ENCODE measurements at regions not wholly inside any gene's neighbourhood (a gene's known extent, or its start where the extent isn't known, plus 50 kb on each side); places are given as distances from the start of the nearest gene placed in this dataset.
"Not testable (repeated sequence)": the region's sequence is repeated elsewhere in the genome, so short reads cannot be mapped to it uniquely, and the experiment has no call there.

DNA sequence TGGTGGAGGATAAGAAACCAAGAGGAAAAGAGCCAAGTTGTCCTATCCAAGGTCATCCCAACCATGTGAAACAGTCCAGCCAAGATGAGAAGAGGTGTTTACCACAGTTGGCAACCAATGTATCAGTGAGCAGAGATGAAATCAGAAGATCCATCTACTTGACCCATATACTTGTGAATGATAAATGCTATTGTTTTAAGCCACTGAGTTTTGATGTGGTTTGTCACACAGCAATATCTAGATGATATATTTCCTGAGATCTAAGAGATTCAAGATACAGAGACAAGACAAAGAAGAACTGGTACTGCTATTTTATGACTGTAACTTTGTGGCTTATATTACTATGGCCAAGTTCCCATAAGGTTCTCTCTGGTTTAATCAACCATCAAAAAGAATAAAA is 721.2 kb downstream of the MAFB start:
- Histone ChIP-seq H3K4me1 (ENCODE audit: control extremely low read depth in 1 of 4, control insufficient read depth in 4 of 4, insufficient read depth in 4 of 4, low read length in 3 of 4) (no peaks in the 10 kb centered on the region), H3K27me3 (replicated peaks in 2 of 5; ENCODE audit: control insufficient read depth in 4 of 5, insufficient read depth in 5 of 5, low read length in 4 of 5) (no peaks in the 10 kb centered on the region), H3K9me3 (ENCODE audit: control extremely low read depth in 1 of 5, control insufficient read depth in 4 of 5, insufficient read depth in 2 of 5, low read depth in 1 of 5, low read length in 4 of 5) (peaks cover 0 to 3% (median 0%) of the 10 kb centered on the region in 5 experiments), H3K36me3 (ENCODE audit: control insufficient read depth in 4 of 4, insufficient read depth in 4 of 4, low read length in 3 of 4) (no peaks in the 10 kb centered on the region), H3K4me3 (ENCODE audit: control insufficient read depth in 1 of 7, extremely low read depth in 1 of 7, insufficient read depth in 4 of 7, low read depth in 2 of 7, low read length in 6 of 7) (no peak overlapping the region), H3K27ac (ENCODE audit: insufficient read depth in 1 of 2, low read depth in 1 of 2, low read length in 2 of 2, poor library complexity in 1 of 2, severe bottlenecking in 2 of 2) (no peak overlapping the region)
- ChIA-PET POLR2A (no interaction called here), CTCF (no interaction called here)
- DNase-seq: no peak

DNA sequence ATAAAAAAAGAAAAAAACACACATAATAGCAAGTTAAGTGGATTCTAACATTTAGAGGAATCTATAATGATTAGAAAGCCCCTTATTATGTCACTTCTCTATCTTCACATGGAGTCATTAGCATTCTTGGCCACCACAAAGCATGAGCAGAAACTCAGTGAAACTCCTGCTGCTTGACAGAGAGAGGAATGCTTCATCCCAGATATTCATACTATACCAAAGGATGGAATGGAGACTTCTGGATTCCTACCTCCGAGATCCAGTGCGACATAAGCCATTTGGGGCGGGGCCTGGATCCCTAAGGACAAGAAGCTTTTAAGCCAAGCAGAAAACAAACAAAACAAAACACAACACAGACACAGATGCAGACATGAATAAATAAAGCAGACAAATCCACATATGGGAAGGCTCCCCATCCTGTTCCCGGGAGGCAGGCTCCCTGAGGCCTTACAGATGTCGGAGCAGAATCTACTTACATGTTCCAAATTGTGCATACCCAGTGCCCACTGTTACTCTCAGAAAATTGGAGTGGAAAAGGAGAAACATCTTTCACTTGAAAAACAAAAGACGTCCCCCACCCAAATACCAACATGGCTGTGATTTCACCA is 727.3 kb downstream of the MAFB start:
- DNase-seq: no peak
- H3K27me3 ChIP-seq (replicated peaks in 2 of 5; ENCODE audit: control insufficient read depth in 4 of 5, insufficient read depth in 5 of 5, low read length in 4 of 5): no peaks in the 10 kb centered on the region
- H3K27ac ChIP-seq (ENCODE audit: insufficient read depth in 1 of 2, low read depth in 1 of 2, low read length in 2 of 2, poor library complexity in 1 of 2, severe bottlenecking in 2 of 2): no peak overlapping the region
- 89% methylated on average over 3 of the region's 6 CpGs for WGBS (ENCODE audit: insufficient coverage)
- H3K36me3 ChIP-seq (ENCODE audit: control insufficient read depth in 4 of 4, insufficient read depth in 4 of 4, low read length in 3 of 4): no peaks in the 10 kb centered on the region
- POLR2A ChIA-PET: no interaction called here
- H3K9me3 ChIP-seq (ENCODE audit: control extremely low read depth in 1 of 5, control insufficient read depth in 4 of 5, insufficient read depth in 2 of 5, low read depth in 1 of 5, low read length in 4 of 5): peaks cover 0 to 3% (median 0%) of the 10 kb centered on the region in 5 experiments
- CTCF ChIA-PET: no interaction called here
- no peak overlapping the region for H3K4me3 ChIP-seq (ENCODE audit: control insufficient read depth in 1 of 7, extremely low read depth in 1 of 7, insufficient read depth in 4 of 7, low read depth in 2 of 7, low read length in 6 of 7)
- H3K4me1 ChIP-seq (ENCODE audit: control extremely low read depth in 1 of 4, control insufficient read depth in 4 of 4, insufficient read depth in 4 of 4, low read length in 3 of 4): no peaks in the 10 kb centered on the region

DNA sequence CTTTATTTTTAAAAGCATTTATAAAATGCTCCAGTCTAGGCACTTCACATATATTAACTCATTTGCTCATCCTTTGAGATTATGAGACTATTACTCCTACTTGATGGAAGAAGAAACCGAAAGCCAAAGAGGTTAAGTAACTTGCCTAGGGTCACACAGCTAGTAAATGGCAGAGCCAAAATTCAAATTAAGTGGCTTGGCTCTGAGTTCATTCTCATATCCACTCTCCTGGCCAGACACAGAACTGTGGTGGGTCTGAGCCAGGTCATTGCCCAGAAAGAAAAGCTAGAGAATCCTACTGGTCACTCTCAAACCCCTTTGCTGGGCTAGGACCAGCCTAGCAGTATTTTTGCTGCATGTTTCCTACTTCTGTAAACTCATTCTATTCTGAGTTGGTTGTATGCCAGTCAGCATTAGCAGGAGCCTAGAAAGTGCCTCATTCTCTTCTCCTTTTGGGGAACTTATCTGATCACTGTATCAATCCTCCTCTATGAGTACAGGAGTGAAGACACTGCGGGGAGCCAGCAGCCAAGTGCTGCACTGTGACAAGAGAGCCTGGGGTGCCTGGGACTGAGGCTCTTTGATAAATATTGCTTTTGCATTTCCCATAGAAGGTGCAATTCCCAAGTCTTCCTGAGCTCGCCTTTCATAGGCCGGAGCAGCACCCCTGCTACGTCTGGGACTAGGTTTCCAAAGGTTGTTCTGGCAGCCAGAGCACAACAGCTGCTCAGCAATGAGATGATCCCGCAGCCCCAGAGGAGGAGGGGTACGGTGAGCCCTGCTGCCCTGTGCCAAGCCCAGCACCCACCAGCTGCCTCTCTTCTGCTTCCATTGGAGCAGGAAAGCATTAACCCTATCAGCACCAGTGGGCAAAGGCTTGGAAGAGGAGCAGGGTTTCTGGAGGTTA is 728.3 kb downstream of the MAFB start:
- no peak for DNase-seq
- CTCF ChIA-PET: no interaction called here
- no peaks in the 10 kb centered on the region for H3K4me1 ChIP-seq (ENCODE audit: control extremely low read depth in 1 of 4, control insufficient read depth in 4 of 4, insufficient read depth in 4 of 4, low read length in 3 of 4)
- H3K4me3 ChIP-seq (ENCODE audit: control insufficient read depth in 1 of 7, extremely low read depth in 1 of 7, insufficient read depth in 4 of 7, low read depth in 2 of 7, low read length in 6 of 7): no peak overlapping the region
- POLR2A ChIA-PET: no interaction called here
- H3K9me3 ChIP-seq (ENCODE audit: control extremely low read depth in 1 of 5, control insufficient read depth in 4 of 5, insufficient read depth in 2 of 5, low read depth in 1 of 5, low read length in 4 of 5): peaks cover 0 to 3% (median 0%) of the 10 kb centered on the region in 5 experiments
- no peaks in the 10 kb centered on the region for H3K27me3 ChIP-seq (replicated peaks in 2 of 5; ENCODE audit: control insufficient read depth in 4 of 5, insufficient read depth in 5 of 5, low read length in 4 of 5)
- no peak overlapping the region for H3K27ac ChIP-seq (ENCODE audit: insufficient read depth in 1 of 2, low read depth in 1 of 2, low read length in 2 of 2, poor library complexity in 1 of 2, severe bottlenecking in 2 of 2)
- no peaks in the 10 kb centered on the region for H3K36me3 ChIP-seq (ENCODE audit: control insufficient read depth in 4 of 4, insufficient read depth in 4 of 4, low read length in 3 of 4)
- WGBS (ENCODE audit: insufficient coverage): 66% methylated on average over 6 of the region's 7 CpGs

DNA sequence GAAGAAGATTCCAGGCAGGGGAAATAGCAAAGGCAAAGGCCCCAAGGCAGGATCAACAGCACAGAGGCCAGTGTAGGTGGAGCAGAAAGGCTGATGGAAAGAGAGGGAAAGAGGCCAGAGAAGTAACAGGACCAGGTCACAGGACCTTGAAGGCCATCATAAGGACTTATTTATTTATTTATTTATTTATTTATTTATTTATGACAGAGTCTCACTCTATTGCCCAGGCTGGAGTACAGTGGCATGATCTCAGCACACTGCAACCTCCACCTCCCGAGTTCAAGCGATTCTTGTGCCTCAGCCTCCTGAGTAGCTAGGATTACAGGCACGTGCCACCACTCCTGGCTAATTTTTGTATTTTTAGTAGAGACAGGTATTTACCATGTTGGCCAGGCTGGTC is 731.1 kb downstream of the MAFB start:
- H3K9me3 ChIP-seq (ENCODE audit: control extremely low read depth in 1 of 5, control insufficient read depth in 4 of 5, insufficient read depth in 2 of 5, low read depth in 1 of 5, low read length in 4 of 5); POLR2A ChIA-PET; H3K27me3 ChIP-seq (replicated peaks in 2 of 5; ENCODE audit: control insufficient read depth in 4 of 5, insufficient read depth in 5 of 5, low read length in 4 of 5); H3K4me1 ChIP-seq (ENCODE audit: control extremely low read depth in 1 of 4, control insufficient read depth in 4 of 4, insufficient read depth in 4 of 4, low read length in 3 of 4); H3K27ac ChIP-seq (ENCODE audit: insufficient read depth in 1 of 2, low read depth in 1 of 2, low read length in 2 of 2, poor library complexity in 1 of 2, severe bottlenecking in 2 of 2); H3K36me3 ChIP-seq (ENCODE audit: control insufficient read depth in 4 of 4, insufficient read depth in 4 of 4, low read length in 3 of 4); CTCF ChIA-PET; DNase-seq; H3K4me3 ChIP-seq (ENCODE audit: control insufficient read depth in 1 of 7, extremely low read depth in 1 of 7, insufficient read depth in 4 of 7, low read depth in 2 of 7, low read length in 6 of 7): not testable (repeated sequence)
- 100% methylated on average over 2 of the region's 3 CpGs for WGBS (ENCODE audit: insufficient coverage)

DNA sequence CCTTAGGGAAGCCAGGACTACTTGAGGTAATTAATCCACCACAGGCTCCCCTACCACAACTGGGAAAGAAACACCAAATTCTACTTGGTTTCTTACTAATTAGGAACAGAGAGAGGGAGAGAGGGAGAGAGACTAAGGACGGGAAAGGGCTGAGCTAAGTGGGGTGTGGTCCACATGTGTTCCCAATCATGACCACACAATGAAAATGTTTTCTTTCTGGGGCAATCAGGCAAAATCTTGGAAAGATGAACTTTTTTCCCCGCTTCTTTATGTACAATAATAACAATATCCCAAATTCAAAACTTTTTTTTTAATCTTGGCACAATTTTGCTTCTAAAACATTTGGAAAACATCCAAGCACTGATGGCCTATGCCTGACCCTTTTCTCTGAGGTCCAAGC is 734.4 kb downstream of the MAFB start:
- POLR2A ChIA-PET: no interaction called here
- Histone ChIP-seq H3K27ac (ENCODE audit: insufficient read depth in 1 of 2, low read depth in 1 of 2, low read length in 2 of 2, poor library complexity in 1 of 2, severe bottlenecking in 2 of 2) (no peak overlapping the region), H3K4me1 (ENCODE audit: control extremely low read depth in 1 of 4, control insufficient read depth in 4 of 4, insufficient read depth in 4 of 4, low read length in 3 of 4) (no peaks in the 10 kb centered on the region), H3K36me3 (ENCODE audit: control insufficient read depth in 4 of 4, insufficient read depth in 4 of 4, low read length in 3 of 4) (no peaks in the 10 kb centered on the region), H3K4me3 (ENCODE audit: control insufficient read depth in 1 of 7, extremely low read depth in 1 of 7, insufficient read depth in 4 of 7, low read depth in 2 of 7, low read length in 6 of 7) (no peak overlapping the region), H3K27me3 (replicated peaks in 2 of 5; ENCODE audit: control insufficient read depth in 4 of 5, insufficient read depth in 5 of 5, low read length in 4 of 5) (no peaks in the 10 kb centered on the region), H3K9me3 (ENCODE audit: control extremely low read depth in 1 of 5, control insufficient read depth in 4 of 5, insufficient read depth in 2 of 5, low read depth in 1 of 5, low read length in 4 of 5) (no peaks in the 10 kb centered on the region)
- DNase-seq: no peak
- WGBS (ENCODE audit: insufficient coverage): 100% methylated on average over 1 of the region's 2 CpGs
- CTCF ChIA-PET: no interaction called here

DNA sequence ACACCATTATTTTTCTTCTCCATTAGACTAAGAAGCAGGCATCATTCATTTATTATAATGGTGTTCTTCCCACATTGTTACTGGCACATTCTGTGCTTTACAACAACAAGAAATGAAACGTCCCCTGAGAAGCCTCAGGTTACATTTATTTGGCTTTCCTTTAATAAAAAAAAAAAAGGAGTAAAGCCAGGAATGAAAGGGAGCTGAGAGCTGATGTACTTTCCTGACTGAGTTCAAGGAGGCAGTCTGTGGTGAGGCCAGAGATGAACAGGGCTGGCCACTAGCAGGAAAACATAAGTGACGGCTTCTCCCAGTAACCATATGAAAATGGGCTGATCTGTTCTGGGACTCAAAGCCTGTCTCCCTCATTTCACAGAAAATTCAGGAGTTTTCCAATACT is 742.1 kb downstream of the MAFB start:
- no peaks in the 10 kb centered on the region for H3K27me3 ChIP-seq (replicated peaks in 2 of 5; ENCODE audit: control insufficient read depth in 4 of 5, insufficient read depth in 5 of 5, low read length in 4 of 5)
- H3K4me3 ChIP-seq (ENCODE audit: control insufficient read depth in 1 of 7, extremely low read depth in 1 of 7, insufficient read depth in 4 of 7, low read depth in 2 of 7, low read length in 6 of 7): no peak overlapping the region
- no peak for DNase-seq
- H3K36me3 ChIP-seq (ENCODE audit: control insufficient read depth in 4 of 4, insufficient read depth in 4 of 4, low read length in 3 of 4): no peaks in the 10 kb centered on the region
- no peaks in the 10 kb centered on the region for H3K9me3 ChIP-seq (ENCODE audit: control extremely low read depth in 1 of 5, control insufficient read depth in 4 of 5, insufficient read depth in 2 of 5, low read depth in 1 of 5, low read length in 4 of 5)
- ChIA-PET CTCF (no interaction called here), POLR2A (no interaction called here)
- WGBS (ENCODE audit: insufficient coverage): 100% methylated on average over 1 of the region's 2 CpGs
- no peak overlapping the region for H3K27ac ChIP-seq (ENCODE audit: insufficient read depth in 1 of 2, low read depth in 1 of 2, low read length in 2 of 2, poor library complexity in 1 of 2, severe bottlenecking in 2 of 2)
- no peaks in the 10 kb centered on the region for H3K4me1 ChIP-seq (ENCODE audit: control extremely low read depth in 1 of 4, control insufficient read depth in 4 of 4, insufficient read depth in 4 of 4, low read length in 3 of 4)

DNA sequence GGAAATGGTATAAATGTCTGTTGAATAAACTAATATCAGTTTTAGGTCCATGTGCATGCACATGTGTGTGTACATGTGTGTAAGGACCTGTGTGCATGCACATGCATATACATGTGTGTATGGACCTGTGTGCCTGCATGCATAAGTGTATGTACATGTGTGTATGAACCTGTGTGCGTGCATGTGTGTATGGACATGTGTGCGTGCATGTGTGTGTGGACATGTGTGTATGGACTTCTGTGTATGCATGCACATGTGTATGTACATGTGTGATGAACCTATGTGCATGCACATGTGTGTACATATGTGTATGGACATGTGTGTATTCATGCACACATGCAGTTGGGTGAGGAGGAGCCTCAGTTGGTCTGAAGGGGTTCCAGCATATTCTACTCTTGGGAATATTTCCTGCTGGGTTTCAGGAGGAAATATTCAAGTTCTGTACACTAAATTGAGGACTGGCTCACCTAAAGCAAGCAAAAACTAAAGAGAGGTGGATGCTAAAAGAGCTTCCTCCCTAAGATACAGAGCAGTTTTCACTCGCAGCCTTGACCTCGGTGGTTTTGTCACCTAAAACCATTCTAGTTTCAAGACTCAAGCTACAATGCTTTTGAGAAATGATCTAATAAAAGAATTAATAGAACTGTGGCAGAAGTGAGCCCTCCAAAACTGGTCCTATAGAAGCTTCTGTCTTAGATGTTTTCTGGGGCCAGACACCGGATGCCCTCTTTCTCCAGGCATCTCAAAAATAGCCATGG is 742.8 kb downstream of the MAFB start:
- Histone ChIP-seq H3K9me3 (ENCODE audit: control extremely low read depth in 1 of 5, control insufficient read depth in 4 of 5, insufficient read depth in 2 of 5, low read depth in 1 of 5, low read length in 4 of 5) (no peaks in the 10 kb centered on the region), H3K27ac (ENCODE audit: insufficient read depth in 1 of 2, low read depth in 1 of 2, low read length in 2 of 2, poor library complexity in 1 of 2, severe bottlenecking in 2 of 2) (no peak overlapping the region), H3K27me3 (replicated peaks in 2 of 5; ENCODE audit: control insufficient read depth in 4 of 5, insufficient read depth in 5 of 5, low read length in 4 of 5) (no peaks in the 10 kb centered on the region), H3K36me3 (ENCODE audit: control insufficient read depth in 4 of 4, insufficient read depth in 4 of 4, low read length in 3 of 4) (no peaks in the 10 kb centered on the region), H3K4me1 (ENCODE audit: control extremely low read depth in 1 of 4, control insufficient read depth in 4 of 4, insufficient read depth in 4 of 4, low read length in 3 of 4) (no peaks in the 10 kb centered on the region), H3K4me3 (ENCODE audit: control insufficient read depth in 1 of 7, extremely low read depth in 1 of 7, insufficient read depth in 4 of 7, low read depth in 2 of 7, low read length in 6 of 7) (no peak overlapping the region)
- DNase-seq: no peak
- CTCF ChIA-PET: no interaction called here
- POLR2A ChIA-PET: no interaction called here
- WGBS (ENCODE audit: insufficient coverage): 67% methylated on average over 3 of the region's 5 CpGs

Data from common myeloid progenitor, CD34-positive (primary cell).